H1 (cell line): ENCODE measurements at regions not wholly inside any gene's neighbourhood (a gene's known extent, or its start where the extent isn't known, plus 50 kb on each side); places are given as distances from the start of the nearest gene placed in this dataset.
A peak's percentile ranks its signal among the peaks of the same experiment; 100 is the strongest.

ENCODE experiments used
- CTCF ChIA-PET: fragments of 300-600 bp; sonication (Branson Sonifier 250); formaldehyde crosslinking; loops from one replicate; lab custom pipeline; 2021; ENCODE audit not compliant: partially characterized antibody; lab: Charles Lee
- POLR2A ChIA-PET: fragments of 300-600 bp; sonication (Branson Sonifier 250); formaldehyde crosslinking; loops from one replicate; lab custom pipeline; 2021; ENCODE audit warnings: inconsistent platforms; ENCODE audit not compliant: partially characterized antibody; lab: Charles Lee
- DNase-seq, 2 experiments: peaks; one replicate each; pipeline versions ENCODE4 v3.0.0 to v3.0.0-alpha.2; 2010 to 2022; ENCODE audit warnings: low spot score in 2 of 2, low read depth in 1 of 2, mixed read lengths in 1 of 2
- FAIRE-seq: peaks from 2 replicates; lab custom pipeline; 2011; peaks lifted over from hg19 to GRCh38; lab: Jason Lieb, UNC
- H2AFZ ChIP-seq: 2 replicates; pipeline ENCODE4 v1.8.1; 2012; ENCODE audit warnings: low read length, inconsistent platforms
- H2AK5ac ChIP-seq: 2 replicates; pipeline ENCODE4 v1.6.1; 2013; ENCODE audit warnings: low read depth, low read length
- H2BK120ac ChIP-seq: replicated peaks from 2 replicates; pipeline ENCODE3; 2013; ENCODE audit warnings: low read depth, low read length, inconsistent platforms
- H2BK12ac ChIP-seq: 2 replicates; pipeline ENCODE4 v1.6.1; 2013; ENCODE audit warnings: low read depth, low read length
- H2BK15ac ChIP-seq: 2 replicates; pipeline ENCODE4 v1.6.1; 2013; ENCODE audit warnings: low read length
- H2BK20ac ChIP-seq: 2 replicates; pipeline ENCODE4 v1.6.1; 2013; ENCODE audit warnings: low read length
- H2BK5ac ChIP-seq: 2 replicates; pipeline ENCODE4 v1.6.1; 2013; ENCODE audit warnings: low read depth, low read length
- H3K14ac ChIP-seq: 2 replicates; pipeline ENCODE4 v1.6.1; 2013; ENCODE audit warnings: inconsistent platforms; ENCODE audit not compliant: insufficient read length
- H3K18ac ChIP-seq: 2 replicates; pipeline ENCODE4 v1.6.1; 2013; ENCODE audit warnings: low read length; ENCODE audit errors: extremely low read depth
- H3K23ac ChIP-seq: 2 replicates; pipeline ENCODE4 v1.6.1; 2013; ENCODE audit warnings: inconsistent platforms; ENCODE audit not compliant: insufficient read length
- H3K23me2 ChIP-seq: 2 replicates; pipeline ENCODE4 v1.6.1; 2013; ENCODE audit warnings: low read depth, low read length
- H3K27ac ChIP-seq: 2 replicates; pipeline ENCODE4 v1.6.1; 2011; ENCODE audit warnings: low read depth, low read length, inconsistent platforms
- H3K27me3 ChIP-seq, 4 experiments: replicated peaks in 1 of 4; 1 replicate in 1 of 4; 2 replicates in 3 of 4; pipeline versions ENCODE4 v1.6.1 to v1.8.1; 2011 to 2013; ENCODE audit warnings: low read length in 3 of 4, mild to moderate bottlenecking in 3 of 4, inconsistent platforms in 2 of 4, mixed read lengths in 2 of 4, moderate library complexity in 1 of 4; ENCODE audit not compliant: control insufficient read depth in 3 of 4, insufficient read depth in 3 of 4; ENCODE audit errors: extremely low read depth in 1 of 4
- H3K36me3 ChIP-seq, 4 experiments: 2 replicates each; pipeline versions ENCODE4 v1.6.1 to v1.8.1; 2011 to 2013; ENCODE audit warnings: mild to moderate bottlenecking in 4 of 4, low read length in 3 of 4, moderate library complexity in 2 of 4, control low read depth in 1 of 4, inconsistent platforms in 1 of 4; ENCODE audit not compliant: insufficient read depth in 4 of 4, control insufficient read depth in 2 of 4
- H3K4ac ChIP-seq: replicated peaks from 2 replicates; pipeline ENCODE3; 2013; ENCODE audit warnings: low read length, low read depth, mixed read lengths, inconsistent platforms; ENCODE audit not compliant: insufficient read length
- H3K4me1 ChIP-seq, 4 experiments: replicated peaks in 1 of 4; 1 replicate in 1 of 4; 2 replicates in 3 of 4; pipeline versions ENCODE4 v1.6.1 to v1.8.1; 2011 to 2013; ENCODE audit warnings: low read length in 3 of 4, inconsistent platforms in 2 of 4, mixed read lengths in 1 of 4; ENCODE audit not compliant: insufficient read depth in 4 of 4, control insufficient read depth in 3 of 4
- H3K4me2 ChIP-seq, 2 experiments: 2 replicates each; pipeline versions ENCODE4 v1.6.1 to v1.8.1; 2011 to 2013; ENCODE audit warnings: low read depth in 2 of 2, low read length in 2 of 2, control low read depth in 1 of 2, inconsistent platforms in 1 of 2, mild to moderate bottlenecking in 1 of 2; ENCODE audit not compliant: insufficient read depth in 1 of 2
- H3K4me3 ChIP-seq, 4 experiments: fragments of 200-600, 300-600 bp in 1 of 4; sonication (generic), shearing (Covaris generic), sonication (Bioruptor Twin) in 1 of 4; 2 replicates each; pipeline versions ENCODE4 v1.5.1 to v1.8.1; 2011 to 2016; ENCODE audit warnings: low read length in 4 of 4, low read depth in 3 of 4, control low read depth in 2 of 4, inconsistent platforms in 2 of 4, mild to moderate bottlenecking in 2 of 4, mixed read lengths in 1 of 4, moderate library complexity in 1 of 4; ENCODE audit not compliant: insufficient read depth in 2 of 4; ENCODE audit errors: extremely low read depth in 1 of 4
- H3K56ac ChIP-seq: replicated peaks from 2 replicates; pipeline ENCODE3; 2013; ENCODE audit warnings: low read depth, mild to moderate bottlenecking, mixed read lengths, low read length, inconsistent platforms; ENCODE audit not compliant: insufficient read length
- H3K79me1 ChIP-seq: 2 replicates; pipeline ENCODE4 v1.6.1; 2013; ENCODE audit warnings: low read depth, low read length, control low read depth
- H3K79me2 ChIP-seq, 2 experiments: 2 replicates each; pipeline versions ENCODE4 v1.6.1 to v1.8.1; 2012 to 2013; ENCODE audit warnings: low read length in 2 of 2, mild to moderate bottlenecking in 2 of 2, inconsistent platforms in 1 of 2; ENCODE audit not compliant: insufficient read depth in 2 of 2, control insufficient read depth in 1 of 2
- H3K9ac ChIP-seq, 4 experiments: replicated peaks in 1 of 4; 1 replicate in 1 of 4; 2 replicates in 3 of 4; pipeline versions ENCODE4 v1.6.1 to v1.8.1; 2011 to 2013; ENCODE audit warnings: low read depth in 3 of 4, low read length in 3 of 4, control low read depth in 2 of 4, mild to moderate bottlenecking in 2 of 4, moderate library complexity in 2 of 4, inconsistent platforms in 1 of 4; ENCODE audit errors: extremely low read depth in 1 of 4
- H3K9me3 ChIP-seq, 2 experiments: 2 replicates each; pipeline versions ENCODE4 v1.6.1 to v1.8.1; 2012 to 2013; ENCODE audit warnings: mild to moderate bottlenecking in 2 of 2, moderate library complexity in 2 of 2, control low read depth in 1 of 2, inconsistent platforms in 1 of 2, low read depth in 1 of 2, low read length in 1 of 2, mixed read lengths in 1 of 2; ENCODE audit not compliant: insufficient read depth in 2 of 2
- H4K20me1 ChIP-seq, 2 experiments: replicated peaks in 1 of 2; 2 replicates each; pipeline versions ENCODE3 to v1.8.1; 2011 to 2013; ENCODE audit warnings: inconsistent platforms in 2 of 2, low read length in 2 of 2, mild to moderate bottlenecking in 1 of 2; ENCODE audit not compliant: insufficient read depth in 2 of 2, control insufficient read depth in 1 of 2
- H4K5ac ChIP-seq: 2 replicates; pipeline ENCODE4 v1.6.1; 2013; ENCODE audit warnings: low read length, low read depth, mixed read lengths, inconsistent platforms; ENCODE audit not compliant: insufficient read length
- H4K8ac ChIP-seq: 2 replicates; pipeline ENCODE4 v1.8.0; 2013; ENCODE audit warnings: mild to moderate bottlenecking, moderate library complexity, low read length, inconsistent platforms; ENCODE audit not compliant: insufficient read depth; ENCODE audit errors: extremely low read depth
- H4K91ac ChIP-seq: replicated peaks from 2 replicates; pipeline ENCODE3; 2013; ENCODE audit warnings: low read length, mixed read lengths, inconsistent platforms; ENCODE audit not compliant: insufficient read length
- BACH1 ChIP-seq: IDR thresholded peaks from 2 replicates; pipeline ENCODE4 v1.6.1; 2012; ENCODE audit warnings: low read length, improper control_type of control experiment
- CHD1 ChIP-seq: IDR thresholded peaks from 2 replicates; pipeline ENCODE4 v1.6.1; 2012; ENCODE audit warnings: low read depth, low read length, improper control_type of control experiment
- EP300 ChIP-seq, 2 experiments: IDR thresholded peaks; 1 replicate in 1 of 2; 2 replicates in 1 of 2; pipeline ENCODE4 v1.6.1; 2011 to 2012; ENCODE audit warnings: low read depth in 2 of 2, low read length in 2 of 2, mild to moderate bottlenecking in 2 of 2, borderline replicate concordance in 1 of 2, inconsistent platforms in 1 of 2, moderate library complexity in 1 of 2
- JUND ChIP-seq: IDR thresholded peaks from 2 replicates; pipeline ENCODE4 v1.6.1; 2011; ENCODE audit warnings: mild to moderate bottlenecking, improper control_type of control experiment, low read length
- KDM1A ChIP-seq: fragments of 200-600, 300-600 bp; sonication (generic); IDR thresholded peaks from 2 replicates; pipeline ENCODE4 v1.7.1; 2016; ENCODE audit warnings: mild to moderate bottlenecking, low read length, borderline replicate concordance
- NRF1 ChIP-seq: IDR thresholded peaks from 2 replicates; pipeline ENCODE4 v1.6.1; 2011; ENCODE audit warnings: mild to moderate bottlenecking, low read depth, low read length, improper control_type of control experiment
- RBBP5 ChIP-seq: IDR thresholded peaks from 2 replicates; pipeline ENCODE4 v1.7.1; 2012; ENCODE audit warnings: low read depth, mild to moderate bottlenecking, inconsistent platforms, low read length, moderate library complexity, borderline replicate concordance
- RFX5 ChIP-seq: IDR thresholded peaks from 2 replicates; pipeline ENCODE4 v1.6.1; 2011; ENCODE audit warnings: low read depth, low read length, improper control_type of control experiment, borderline replicate concordance
- RXRA ChIP-seq: IDR thresholded peaks from 2 replicates; pipeline ENCODE4 v1.6.1; 2011; ENCODE audit warnings: low read depth, mild to moderate bottlenecking, low read length, moderate library complexity; ENCODE audit not compliant: insufficient read depth
- SRF ChIP-seq: IDR thresholded peaks from 2 replicates; pipeline ENCODE4 v1.6.1; 2011; ENCODE audit warnings: mild to moderate bottlenecking, low read depth, low read length, moderate library complexity
- TAF1 ChIP-seq: IDR thresholded peaks from 2 replicates; pipeline ENCODE4 v1.6.1; 2011; ENCODE audit warnings: mild to moderate bottlenecking, low read depth, low read length
- TBP ChIP-seq: IDR thresholded peaks from 2 replicates; pipeline ENCODE4 v1.6.1; 2011; ENCODE audit warnings: low read depth, low read length, improper control_type of control experiment
- YY1 ChIP-seq: IDR thresholded peaks from 2 replicates; pipeline ENCODE4 v1.6.1; 2011; ENCODE audit warnings: low read depth, mild to moderate bottlenecking, low read length
- WGBS, 2 experiments: shearing (Covaris generic) in 1 of 2; methylation state at CpG; one replicate each; pipeline versions ENCODE4 v1.1.6 to v1.1.7; 2013 to 2015; ENCODE audit warnings: low lambda C conversion rate in 2 of 2, mixed read lengths in 2 of 2, inconsistent platforms in 1 of 2, low coverage in 1 of 2, missing lambda C conversion rate in 1 of 2; ENCODE audit not compliant: insufficient replicate concordance in 2 of 2, insufficient coverage in 1 of 2, insufficient read length in 1 of 2; ENCODE audit errors: extremely low coverage in 1 of 2, missing lambda C conversion rate in 1 of 2; 5-methylcytosine and 5-hydroxymethylcytosine counted together
- TF ChIP-seq, protein P1 (sequence below): IDR thresholded peaks from 2 replicates; pipeline ENCODE4 v1.6.1; 2012; ENCODE audit warnings: inconsistent platforms

DNA sequence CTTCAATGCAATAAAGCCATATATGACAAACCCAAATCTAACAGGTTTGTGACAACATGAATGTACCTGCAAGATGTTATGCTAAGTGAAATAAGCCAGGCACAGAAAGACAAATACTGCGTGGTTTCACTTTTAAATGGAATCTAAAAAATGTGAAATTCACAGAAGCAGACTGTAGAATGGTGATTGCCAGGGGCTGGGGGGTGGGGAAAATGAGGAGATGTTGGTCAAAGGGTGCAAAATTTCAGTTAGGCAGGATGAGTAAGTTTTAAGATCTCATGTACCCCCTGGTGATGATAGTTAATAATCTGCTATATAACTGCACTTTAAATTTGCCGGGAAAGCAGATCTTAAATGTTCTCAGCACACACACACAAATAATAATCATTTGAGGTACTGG lies 160.5 kb downstream of the PTBP2 start:
- 0 out of 4 replicates have a peak, but pooled peaks cover 0 to 3% of the 10 kb centered on the region in 2 experiments for H3K9me3 ChIP-seq
- H3K14ac ChIP-seq = no peak overlapping the region
- H3K79me1 ChIP-seq = no peaks in the 10 kb centered on the region
- H3K4me1 ChIP-seq = no peaks in the 10 kb centered on the region; a peak in 1 of 7 replicates
- peaks cover 0 to 1% (median 0%) of the 10 kb centered on the region in 4 experiments; a peak in 1 of 7 replicates for H3K27me3 ChIP-seq
- no peak overlapping the region for H4K8ac ChIP-seq
- DNase-seq (no peak), FAIRE-seq (no peak)
- H3K9ac ChIP-seq = peak overlapping the region in 1 of 4 experiments; percentile 49; a peak in 1 of 7 replicates
- H3K79me2 ChIP-seq = no peaks in the 10 kb centered on the region
- H3K4me2 ChIP-seq = no peak overlapping the region
- no peak overlapping the region for H3K23ac ChIP-seq
- H2BK120ac ChIP-seq = no peak overlapping the region
- no peak overlapping the region for H2AFZ ChIP-seq
- H2BK15ac ChIP-seq = no peak overlapping the region
- H4K91ac ChIP-seq = no peak overlapping the region
- ChIA-PET POLR2A (no interaction called here), CTCF (no interaction called here)
- H3K56ac ChIP-seq = no peak overlapping the region
- WGBS, 2 experiments = 91% methylated on average over 2 of the region's 2 CpGs; no CpG with 5 or more reads in 1 of the 2 experiments
- H2BK20ac ChIP-seq = no peak overlapping the region
- H3K27ac ChIP-seq = no peak overlapping the region
- H3K23me2 ChIP-seq = no peaks in the 10 kb centered on the region
- no peak overlapping the region for H3K18ac ChIP-seq
- H3K36me3 ChIP-seq = no peaks in the 10 kb centered on the region
- H4K5ac ChIP-seq = no peak overlapping the region
- no peak overlapping the region for H2BK5ac ChIP-seq
- H2BK12ac ChIP-seq = no peak overlapping the region
- no peak overlapping the region for H3K4ac ChIP-seq
- H2AK5ac ChIP-seq = no peak overlapping the region
- no peak overlapping the region for H3K4me3 ChIP-seq
- H4K20me1 ChIP-seq = no peaks in the 10 kb centered on the region
- TF ChIP-seq RBBP5 = no peak
- TF ChIP-seq CHD1 = no peak
- TF ChIP-seq, protein P1, sequence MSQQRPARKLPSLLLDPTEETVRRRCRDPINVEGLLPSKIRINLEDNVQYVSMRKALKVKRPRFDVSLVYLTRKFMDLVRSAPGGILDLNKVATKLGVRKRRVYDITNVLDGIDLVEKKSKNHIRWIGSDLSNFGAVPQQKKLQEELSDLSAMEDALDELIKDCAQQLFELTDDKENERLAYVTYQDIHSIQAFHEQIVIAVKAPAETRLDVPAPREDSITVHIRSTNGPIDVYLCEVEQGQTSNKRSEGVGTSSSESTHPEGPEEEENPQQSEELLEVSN = no peak
- TF ChIP-seq TAF1 = no peak
- TF ChIP-seq NRF1 = no peak
- TF ChIP-seq JUND = no peak
- TF ChIP-seq RXRA = no peak
- no peak for TF ChIP-seq EP300 (IDR thresholded peaks at IDR 0.05; ENCODE audit: borderline replicate concordance in 1 of 2, low read depth in 2 of 2, low read length in 2 of 2)
- no peak for TF ChIP-seq YY1
- no peak for TF ChIP-seq SRF
- no peak for TF ChIP-seq KDM1A
- TF ChIP-seq RFX5 = no peak
- no peak for TF ChIP-seq BACH1
- no peak for TF ChIP-seq TBP
